ENCODE measurements at regions not wholly inside any gene's neighbourhood (a gene's known extent, or its start where the extent isn't known, plus 50 kb on each side); places are given as distances from the start of the nearest gene placed in this dataset.

DNA sequence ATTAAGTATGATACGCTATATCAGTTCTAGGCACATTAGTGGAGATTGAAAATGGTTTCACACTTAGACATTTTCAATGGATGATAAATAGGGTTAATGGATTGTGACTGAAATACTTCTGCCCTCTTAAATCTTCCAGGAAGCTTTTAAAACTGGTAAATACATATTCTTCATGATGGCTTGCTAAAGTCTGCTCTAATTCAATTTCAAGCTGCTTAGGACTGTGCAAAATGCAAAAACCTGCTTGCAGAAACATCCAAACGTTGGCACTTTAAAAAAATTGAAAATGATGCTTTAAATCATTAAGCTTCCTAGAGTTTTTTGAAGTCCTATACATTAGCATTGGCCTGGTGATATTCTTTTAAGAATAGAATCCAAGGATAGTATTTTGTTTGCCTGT is 214.8 kb upstream of the FSHR start:
- TF ChIP-seq, protein P1, sequence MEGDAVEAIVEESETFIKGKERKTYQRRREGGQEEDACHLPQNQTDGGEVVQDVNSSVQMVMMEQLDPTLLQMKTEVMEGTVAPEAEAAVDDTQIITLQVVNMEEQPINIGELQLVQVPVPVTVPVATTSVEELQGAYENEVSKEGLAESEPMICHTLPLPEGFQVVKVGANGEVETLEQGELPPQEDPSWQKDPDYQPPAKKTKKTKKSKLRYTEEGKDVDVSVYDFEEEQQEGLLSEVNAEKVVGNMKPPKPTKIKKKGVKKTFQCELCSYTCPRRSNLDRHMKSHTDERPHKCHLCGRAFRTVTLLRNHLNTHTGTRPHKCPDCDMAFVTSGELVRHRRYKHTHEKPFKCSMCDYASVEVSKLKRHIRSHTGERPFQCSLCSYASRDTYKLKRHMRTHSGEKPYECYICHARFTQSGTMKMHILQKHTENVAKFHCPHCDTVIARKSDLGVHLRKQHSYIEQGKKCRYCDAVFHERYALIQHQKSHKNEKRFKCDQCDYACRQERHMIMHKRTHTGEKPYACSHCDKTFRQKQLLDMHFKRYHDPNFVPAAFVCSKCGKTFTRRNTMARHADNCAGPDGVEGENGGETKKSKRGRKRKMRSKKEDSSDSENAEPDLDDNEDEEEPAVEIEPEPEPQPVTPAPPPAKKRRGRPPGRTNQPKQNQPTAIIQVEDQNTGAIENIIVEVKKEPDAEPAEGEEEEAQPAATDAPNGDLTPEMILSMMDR (IDR thresholded peaks at IDR 0.05): no peak
- no peak for TF ChIP-seq POLR2A (IDR thresholded peaks at IDR 0.05; ENCODE audit: low read depth)

Data from esophagus muscularis mucosa (tissue), 3 donors.